ENCODE measurements at regions not wholly inside any gene's neighbourhood (a gene's known extent, or its start where the extent isn't known, plus 50 kb on each side); places are given as distances from the start of the nearest gene placed in this dataset.
"Not testable (repeated sequence)": the region's sequence is repeated elsewhere in the genome, so short reads cannot be mapped to it uniquely, and the experiment has no call there.

DNA sequence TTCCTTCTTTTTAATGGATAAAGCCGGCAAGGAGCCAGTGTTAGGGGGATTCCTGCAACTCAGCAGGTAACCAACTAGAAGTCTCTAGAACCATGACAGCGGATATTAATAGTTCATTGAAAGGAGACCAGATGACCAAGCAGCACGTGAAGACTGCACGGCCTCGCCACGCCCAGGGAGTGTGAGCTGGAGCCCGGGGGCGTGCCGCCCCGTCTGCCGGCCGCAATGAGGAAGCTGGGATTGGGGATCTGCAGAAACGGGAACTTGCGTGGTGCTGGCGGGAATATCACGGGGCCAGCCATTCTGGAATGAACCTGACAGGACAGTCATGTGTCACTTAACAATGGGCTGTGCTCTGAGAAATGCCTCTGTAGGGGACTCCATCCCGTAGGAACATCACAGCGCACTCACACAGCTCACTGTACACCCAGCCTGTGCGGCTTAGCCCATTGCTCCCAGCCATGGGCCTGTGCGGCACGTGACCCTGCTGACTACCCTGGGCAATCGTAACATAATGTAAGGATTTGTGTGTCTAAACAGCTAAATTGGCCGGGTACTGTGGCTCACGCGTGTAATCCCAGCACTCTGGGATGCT is 4092.8 kb upstream of the TPTE start:
- DNase-seq (ENCODE audit: low read depth in 3 of 3): not testable (repeated sequence)

GRCh38 chr21:6429924-6430323 is 4091.5 kb upstream of the TPTE start:
- not testable (repeated sequence) for DNase-seq (ENCODE audit: low read depth in 3 of 3)

DNA sequence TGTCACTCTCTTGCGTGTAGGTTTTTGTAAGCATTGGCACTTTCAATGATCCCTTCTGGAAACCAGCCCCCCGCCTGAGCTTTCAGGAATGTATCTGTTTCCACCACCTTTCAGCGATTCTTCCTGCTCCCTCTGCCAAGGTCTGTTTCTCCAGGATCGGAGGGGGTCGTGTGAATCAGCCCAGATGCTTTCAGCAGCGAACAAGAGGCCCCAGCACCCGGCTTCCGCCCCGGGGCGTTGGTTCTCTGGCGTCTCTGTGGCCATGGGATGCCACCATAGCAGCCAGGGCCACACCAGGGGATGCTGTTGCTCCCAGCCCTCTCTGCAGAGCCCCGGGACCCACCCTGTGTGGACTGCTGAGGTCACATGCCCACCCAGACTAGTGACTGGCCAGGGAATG is 4088.2 kb upstream of the TPTE start:
- not testable (repeated sequence) for DNase-seq (ENCODE audit: low read depth in 3 of 3)

DNA sequence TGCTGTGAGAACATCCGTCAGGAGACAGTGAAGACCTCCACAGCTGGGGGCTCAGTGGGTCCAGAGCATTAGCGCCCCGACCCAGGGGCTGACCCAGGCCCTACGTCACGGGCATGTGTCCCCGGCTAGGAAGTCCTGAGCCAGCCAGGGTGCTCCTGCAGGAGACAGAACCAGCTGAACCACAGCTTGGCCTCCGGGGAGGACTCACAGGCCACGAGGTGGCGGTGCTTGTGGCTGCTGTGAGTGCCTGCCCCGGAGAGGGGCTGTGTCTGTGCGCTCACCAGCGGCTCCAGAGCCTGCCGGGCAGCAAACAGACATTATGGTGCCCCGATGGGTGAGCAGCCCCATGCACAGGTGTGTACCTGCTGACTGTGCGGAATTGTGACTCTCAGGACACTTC is 4085.2 kb upstream of the TPTE start:
- not testable (repeated sequence) for DNase-seq (ENCODE audit: low read depth in 3 of 3)

DNA sequence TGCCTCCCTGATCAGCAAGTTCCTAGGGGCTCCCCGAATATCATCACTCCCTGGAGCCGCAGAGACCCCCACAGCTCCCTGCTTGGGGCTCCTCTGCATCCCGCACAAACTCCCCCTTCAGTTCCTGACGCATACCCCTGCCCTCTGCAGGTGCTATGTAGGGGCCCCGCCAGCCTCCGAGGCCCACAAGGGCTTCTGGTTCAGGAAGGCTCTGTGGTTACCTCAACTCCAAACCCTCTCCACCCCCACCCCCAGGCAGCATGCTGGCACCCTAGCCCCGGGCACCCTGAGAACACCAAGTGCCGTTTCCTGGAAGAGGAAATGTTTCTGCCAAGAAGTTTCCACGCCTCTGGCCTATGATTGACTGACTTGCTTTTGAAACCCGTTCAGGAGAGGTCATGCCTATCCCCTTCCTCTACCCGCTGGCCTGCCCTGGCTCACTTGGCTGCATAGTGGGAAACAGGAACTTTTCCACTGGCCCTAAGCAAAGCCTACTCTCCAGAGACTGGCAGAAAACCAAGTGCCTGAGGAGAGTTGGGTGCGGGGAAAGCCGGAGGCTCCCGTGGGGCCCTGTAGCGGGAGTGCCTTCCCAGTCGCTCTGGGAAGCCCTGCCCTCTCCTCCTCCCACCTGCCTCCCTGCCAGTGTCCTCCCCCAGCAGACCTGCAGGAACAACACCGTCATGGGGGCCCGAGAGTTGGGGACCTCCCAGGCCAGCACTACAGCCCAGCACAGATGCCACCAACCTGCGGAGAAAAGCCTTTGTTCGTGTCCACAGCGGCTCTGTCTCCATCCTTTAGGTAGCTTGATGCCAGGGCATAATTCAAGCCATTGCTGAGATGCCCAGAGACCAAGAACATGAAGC is 4084.2 kb upstream of the TPTE start:
- DNase-seq (ENCODE audit: low read depth in 3 of 3): not testable (repeated sequence)

- DNase-seq (ENCODE audit: low read depth in 3 of 3): not testable (repeated sequence)
Measured at GRCh38 chr21:6437834-6438187, 4083.6 kb upstream of the TPTE start.

GRCh38 chr21:6439058-6439457 is 4082.3 kb upstream of the TPTE start:
- not testable (repeated sequence) for DNase-seq (ENCODE audit: low read depth in 3 of 3)

- DNase-seq (ENCODE audit: low read depth in 3 of 3): not testable (repeated sequence)
Measured at GRCh38 chr21:6454648-6455340, 4066.6 kb upstream of the TPTE start.

DNA sequence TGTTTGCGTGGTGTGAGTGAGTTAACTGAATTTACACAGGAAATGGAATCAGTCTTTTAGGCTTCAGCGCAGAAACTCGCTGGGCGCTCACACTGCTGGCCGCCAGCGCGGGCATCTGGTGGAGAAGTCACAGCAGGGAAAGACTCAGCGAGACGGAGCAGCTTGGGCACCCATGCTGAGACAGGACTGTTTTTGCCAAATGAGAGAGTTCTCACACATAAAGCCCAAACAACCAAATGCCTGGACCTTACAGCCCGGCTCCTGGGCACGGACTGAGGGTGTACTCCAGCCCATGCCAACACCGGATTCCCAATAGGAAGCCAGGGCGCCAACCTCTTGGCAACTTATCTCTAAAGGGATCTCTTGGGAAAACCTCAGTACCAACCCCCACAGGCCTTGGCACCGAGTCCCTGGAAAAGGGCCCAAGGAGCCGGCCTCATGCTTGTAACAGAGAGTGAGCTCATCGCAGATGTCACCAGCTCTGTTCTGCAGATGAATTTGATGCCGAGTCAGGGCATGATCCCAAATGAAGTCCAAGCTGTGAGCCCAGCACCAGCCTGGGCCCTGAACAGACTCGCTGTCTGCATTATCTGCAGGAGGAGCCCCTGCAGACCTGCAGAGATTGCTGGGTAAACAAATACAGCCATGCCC is 4065.2 kb upstream of the TPTE start:
- not testable (repeated sequence) for DNase-seq (ENCODE audit: low read depth in 3 of 3)

DNA sequence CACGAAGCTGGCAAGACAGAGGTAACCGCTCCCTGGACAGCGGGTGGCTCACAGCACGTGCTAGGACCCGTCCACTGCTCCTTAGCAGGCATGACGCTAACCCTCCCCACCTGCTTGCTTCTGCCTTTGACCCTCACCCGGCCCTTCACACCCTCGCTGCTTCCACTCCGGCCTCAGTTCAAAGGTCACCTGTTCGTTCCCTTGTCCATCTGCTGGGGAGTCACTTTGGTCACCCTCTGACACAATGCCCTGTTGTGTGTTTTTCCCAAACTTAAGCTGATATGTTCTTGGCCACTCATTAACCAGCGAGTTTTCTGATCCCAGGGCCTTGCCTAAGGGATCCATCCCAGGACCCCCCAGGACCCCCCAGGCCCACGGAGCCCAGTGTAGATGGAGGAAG is 4061.6 kb upstream of the TPTE start:
- DNase-seq (ENCODE audit: low read depth in 3 of 3): not testable (repeated sequence)

DNA sequence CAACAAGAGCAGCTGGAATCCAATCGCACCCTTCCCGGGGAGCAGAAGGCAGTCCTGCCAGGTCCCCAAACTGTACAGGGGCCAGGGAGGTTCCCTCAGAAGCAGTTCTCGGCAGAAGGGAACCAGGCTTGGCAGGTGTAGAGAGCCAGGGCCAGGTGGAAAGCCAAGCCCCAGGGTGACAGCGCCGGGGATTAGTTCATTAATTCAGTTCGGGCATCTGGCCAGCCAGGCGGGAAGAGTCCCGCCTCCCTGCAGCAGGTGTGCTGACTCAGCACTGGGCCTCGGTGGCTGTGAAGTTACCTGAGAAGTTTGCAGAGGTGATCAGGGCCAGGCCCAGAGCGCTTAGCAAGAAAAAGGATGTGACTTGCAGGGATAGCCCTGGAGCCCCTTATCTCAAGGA is 4060.0 kb upstream of the TPTE start:
- DNase-seq (ENCODE audit: low read depth in 3 of 3): not testable (repeated sequence)

GRCh38 chr21:6464419-6464818 is 4057.0 kb upstream of the TPTE start:
- DNase-seq (ENCODE audit: low read depth in 3 of 3): not testable (repeated sequence)

GRCh38 chr21:6466081-6466698 is 4055.2 kb upstream of the TPTE start:
- DNase-seq (ENCODE audit: low read depth in 3 of 3): not testable (repeated sequence)

DNA sequence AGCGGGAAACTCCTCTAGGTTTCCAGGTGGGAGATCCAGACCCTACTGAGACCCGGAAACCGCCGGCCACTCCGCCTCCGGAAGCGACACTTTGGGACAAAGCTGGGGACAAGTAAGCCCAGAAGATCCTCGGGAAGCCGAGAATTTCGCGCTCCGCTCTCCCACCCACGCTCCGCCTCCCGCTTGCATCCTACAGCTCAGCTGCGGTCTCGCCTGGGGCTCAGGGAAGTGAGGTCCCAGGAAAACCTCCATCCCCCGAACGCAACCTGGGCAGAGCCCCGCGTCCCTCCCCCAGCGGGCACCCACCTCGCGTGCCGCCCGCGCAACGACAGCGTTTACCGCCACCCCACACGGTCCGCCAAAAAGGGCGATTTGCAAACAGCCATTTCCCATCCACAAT is 4054.7 kb upstream of the TPTE start:
- not testable (repeated sequence) for DNase-seq (ENCODE audit: low read depth in 3 of 3)

DNA sequence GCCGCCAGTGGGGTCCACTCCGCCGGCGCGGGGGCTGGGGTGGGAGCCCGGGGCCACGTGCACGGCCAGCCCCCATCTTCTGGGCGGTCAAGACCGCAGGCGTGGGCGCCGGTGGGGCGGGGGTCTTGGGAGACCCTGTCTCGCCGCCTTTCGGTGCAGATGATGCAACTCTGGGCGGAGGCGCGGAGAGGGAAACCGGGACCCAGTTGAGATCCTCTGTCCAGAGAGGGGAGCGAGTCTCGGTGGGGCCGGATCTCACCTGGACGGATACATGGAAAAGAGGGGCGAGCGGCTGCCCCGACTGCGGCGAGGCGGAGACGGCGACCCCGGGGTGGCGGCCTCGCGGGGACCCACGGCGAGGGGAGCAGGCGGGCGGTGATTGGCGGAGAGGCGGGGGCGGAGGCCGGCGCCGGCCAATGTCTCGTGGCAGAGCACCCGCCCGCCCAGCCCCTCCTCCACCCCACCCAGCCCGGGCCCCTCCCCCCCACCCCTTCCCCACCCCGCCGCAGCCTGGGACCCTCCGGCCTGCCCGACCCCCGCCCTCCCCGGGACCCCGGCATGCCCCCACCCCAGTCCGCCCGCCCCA is 4054.1 kb upstream of the TPTE start:
- DNase-seq (ENCODE audit: low read depth in 3 of 3): not testable (repeated sequence)

DNA sequence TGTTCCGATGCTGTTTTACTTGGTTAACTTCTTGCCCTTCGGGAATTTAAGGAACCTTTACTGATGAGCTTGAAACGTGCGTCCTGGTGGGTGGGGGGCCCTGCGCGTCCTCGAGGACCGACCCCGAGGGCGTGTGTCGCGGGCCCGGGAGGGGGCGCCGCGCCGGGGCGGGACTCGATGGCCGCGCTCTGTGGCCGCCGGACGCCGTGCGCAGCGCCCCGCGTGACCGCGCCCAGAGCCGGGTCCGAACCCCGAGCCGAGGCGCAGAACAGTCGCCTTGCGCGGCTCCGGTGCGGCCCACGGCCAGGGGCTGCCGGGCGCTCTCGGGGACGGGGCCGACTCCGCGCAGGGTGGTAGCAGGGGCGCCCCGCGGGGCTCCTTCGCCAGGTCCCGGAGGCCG is 4053.5 kb upstream of the TPTE start:
- DNase-seq (ENCODE audit: low read depth in 3 of 3): not testable (repeated sequence)

DNA sequence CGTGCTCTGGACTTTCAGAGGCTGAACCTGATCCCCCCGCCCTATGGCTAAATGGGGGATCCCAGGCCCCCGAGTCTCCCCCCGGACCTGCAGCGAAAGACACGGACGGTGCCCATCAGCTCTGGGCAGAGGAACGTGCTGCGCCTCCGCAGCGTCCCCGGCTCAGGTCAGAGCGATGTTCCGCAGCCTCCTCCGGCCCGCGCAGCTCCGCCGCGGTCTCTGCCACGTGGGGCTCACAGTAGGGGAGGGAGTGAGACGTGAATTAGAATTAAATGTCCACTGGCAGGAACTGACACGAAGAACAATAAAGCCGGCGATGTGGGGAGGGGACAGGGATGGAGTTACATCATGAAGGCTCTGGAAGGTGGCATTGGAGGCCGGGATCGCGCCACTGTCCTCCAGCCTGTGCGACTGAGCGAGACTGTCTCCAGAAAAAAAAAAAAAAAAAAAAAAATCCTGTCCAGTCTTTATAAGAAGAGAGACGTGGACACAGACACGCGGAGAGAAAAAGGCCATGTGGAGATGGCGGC is 4053.0 kb upstream of the TPTE start:
- not testable (repeated sequence) for DNase-seq (ENCODE audit: low read depth in 3 of 3)

DNA sequence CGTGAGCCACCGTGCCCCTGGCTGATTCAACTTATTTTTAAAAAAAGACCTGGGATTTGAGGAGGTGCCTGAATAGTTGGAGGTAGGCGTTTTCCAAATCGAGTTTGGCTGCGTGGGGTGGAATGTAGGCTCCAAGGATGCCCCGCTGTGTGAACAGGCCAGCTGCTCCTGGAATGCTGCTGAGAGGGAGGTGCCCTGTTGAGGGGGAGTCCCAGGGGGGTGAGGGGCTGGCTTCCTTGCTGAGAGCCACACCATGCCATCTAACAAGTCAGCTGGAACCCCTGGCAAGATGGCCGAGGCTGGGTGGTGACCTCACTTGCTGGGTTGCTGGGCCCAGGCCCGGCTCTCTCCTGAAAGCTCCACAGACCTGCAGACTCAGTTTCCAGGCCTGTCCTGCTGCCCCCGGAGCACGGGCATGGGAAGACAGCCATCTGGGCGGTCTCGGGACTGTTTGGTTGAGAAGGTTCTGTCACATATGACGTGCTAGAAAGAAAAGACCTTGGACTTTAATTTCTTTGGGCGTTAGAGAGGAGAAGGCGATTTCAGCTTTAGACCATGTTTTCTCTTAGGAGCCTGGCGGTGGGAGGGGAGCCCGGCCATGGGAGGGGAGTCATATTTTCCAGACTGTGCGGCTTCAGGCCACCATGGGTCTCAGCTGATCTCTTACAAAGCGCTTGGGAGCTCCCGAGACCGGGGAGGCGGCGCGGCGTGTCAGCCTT is 4047.0 kb upstream of the TPTE start:
- not testable (repeated sequence) for DNase-seq (ENCODE audit: low read depth in 3 of 3)

GRCh38 chr21:6481116-6481515 is 4040.3 kb upstream of the TPTE start:
- DNase-seq (ENCODE audit: low read depth in 3 of 3): not testable (repeated sequence)

DNA sequence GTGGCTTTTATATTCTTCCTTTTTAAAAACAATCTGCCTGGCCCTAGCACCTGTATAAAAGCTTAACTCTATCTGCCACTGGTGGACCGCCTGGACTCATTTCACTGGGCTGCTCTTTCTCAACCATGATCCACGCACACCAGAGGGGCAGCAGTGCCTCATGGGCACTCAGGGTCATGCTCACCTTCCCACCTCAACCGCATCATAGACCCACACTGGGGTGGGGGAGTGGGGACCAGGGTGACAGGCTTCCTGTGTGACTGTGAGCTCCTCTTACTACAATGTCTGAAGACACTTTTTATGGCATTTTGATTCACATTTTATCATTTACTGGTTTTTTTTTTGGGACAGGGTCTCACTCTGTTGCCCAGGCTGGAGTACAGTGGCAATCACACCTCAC is 4038.8 kb upstream of the TPTE start:
- DNase-seq (ENCODE audit: low read depth in 3 of 3): not testable (repeated sequence)

Measured in stimulated activated CD4-positive, alpha-beta T cell treated with anti-CD3 and anti-CD28 coated beads, TNF-alpha, amount 100 ng/mL, for 48 hours (primary cell).